Prostate gland (tissue), 2 donors: ENCODE measurements at regions not wholly inside any gene's neighbourhood (a gene's known extent, or its start where the extent isn't known, plus 50 kb on each side); places are given as distances from the start of the nearest gene placed in this dataset.

Source experiments
- DNase-seq: peaks from one replicate; pipeline ENCODE4 v3.0.0-alpha.2; 2019; ENCODE audit warnings: low spot score
- H3K27ac ChIP-seq, 2 donors: fragments of 200-600 bp; sonication (generic); 2 replicates each; pipeline ENCODE4 v1.5.1; 2017 to 2019
- H3K27me3 ChIP-seq: fragments of 200-600 bp; sonication (generic); replicated peaks from 2 replicates; pipeline ENCODE4 v1.5.1; 2019; ENCODE audit not compliant: insufficient read depth
- H3K36me3 ChIP-seq, 2 donors: fragments of 200-600 bp; sonication (generic); 1 replicate in 1 of 2; 2 replicates in 1 of 2; pipeline versions ENCODE4 v1.5.1 to v1.8.1; 2017 to 2019
- H3K4me1 ChIP-seq: fragments of 200-600 bp; sonication (generic); replicated peaks from 2 replicates; pipeline ENCODE4 v1.5.1; 2019
- H3K4me3 ChIP-seq, 2 donors: fragments of 200-600 bp; sonication (generic); 2 replicates each; pipeline ENCODE4 v1.5.1; 2017 to 2019
- H3K9me3 ChIP-seq: fragments of 200-600 bp; sonication (generic); 2 replicates; pipeline ENCODE4 v1.5.1; 2017
- CTCF ChIP-seq, 4 experiments: fragments of 200-600 bp in 2 of 4; fragments of 450-650 bp in 2 of 4; sonication (generic) in 2 of 4; IDR thresholded peaks; 1 replicate in 3 of 4; 2 replicates in 1 of 4; pipeline ENCODE4 v1.5.1; 2016 to 2019; ENCODE audit warnings: antibody characterized with exemption in 4 of 4, mild to moderate bottlenecking in 2 of 4, moderate library complexity in 2 of 4
- POLR2A ChIP-seq: fragments of 450-650 bp; IDR thresholded peaks from one replicate; pipeline ENCODE4 v1.6.1; 2016; ENCODE audit warnings: antibody characterized with exemption, mild to moderate bottlenecking
- POLR2AphosphoS5 ChIP-seq: sonication (generic); formaldehyde crosslinking; IDR thresholded peaks from one replicate; pipeline ENCODE4 v1.6.1; 2017; ENCODE audit warnings: antibody characterized with exemption
- WGBS: methylation state at CpG from one replicate; pipeline ENCODE4 v1.1.5; 2018; 5-methylcytosine and 5-hydroxymethylcytosine counted together
- intact Hi-C: fragments of 100-400 bp; cut with DNase I; formaldehyde crosslinking; loops from one replicate; pipeline ENCODE4 v1.14.2; 2022
- small RNA-seq, 2 donors: library from RNA; depleted of rRNA; stranded (forward); fragments of <200 nt; gene quantifications; one replicate each; pipeline ENCODE3, GENCODE V24; 2016

GRCh38 chr15:77682564-77682963, 49.9 kb upstream of the LINGO1 start:
- intact Hi-C loops: no loop called here
- Histone ChIP-seq H3K9me3 (no peaks in the 10 kb centered on the region), H3K4me3 (no peak overlapping the region), H3K27me3 (no peaks in the 10 kb centered on the region), H3K4me1 (no peaks in the 10 kb centered on the region), H3K27ac (no peak overlapping the region), H3K36me3 (no peaks in the 10 kb centered on the region)
- DNase-seq: no peak
- WGBS: 62% methylated on average over 9 of the region's 9 CpGs
- TF ChIP-seq POLR2A (no peak), CTCF (IDR thresholded peaks at IDR 0.05) (no peak), POLR2AphosphoS5 (no peak)

Small RNA genes lying in the stretch of these regions (small RNA-seq; reads per million reads assigned to genes)
- 0 reads per million in 2 donors for gene RN7SL214P
